Calu3 (cell line): ENCODE measurements at regions not wholly inside any gene's neighbourhood (a gene's known extent, or its start where the extent isn't known, plus 50 kb on each side); places are given as distances from the start of the nearest gene placed in this dataset.

Experiments
- BruUV-seq: library from RNA; stranded (reverse); fragments of 400-500 nt; replicated peaks from 2 replicates; lab custom pipeline; 2021; lab: Mats Ljungman, UMichigan
- CTCF ChIA-PET: fragments of 300-600 bp; sonication (Branson Sonifier 250); formaldehyde crosslinking; loops from one replicate; lab custom pipeline; 2022; ENCODE audit warnings: antibody characterized with exemption; lab: Charles Lee
- DNase-seq: peaks from one replicate; pipeline ENCODE4 v3.0.0; 2022
- H3K27ac Mint-ChIP-seq: one replicate; pipeline ENCODE4 v1.8.0; 2022; ENCODE audit warnings: mixed read lengths; ENCODE audit not compliant: unreplicated experiment
- H3K27me3 Mint-ChIP-seq: one replicate; pipeline ENCODE4 v1.8.0; 2022; ENCODE audit warnings: mixed read lengths; ENCODE audit not compliant: unreplicated experiment
- H3K36me3 Mint-ChIP-seq: one replicate; pipeline ENCODE4 v1.8.0; 2022; ENCODE audit warnings: mild to moderate bottlenecking, moderate library complexity, mixed read lengths; ENCODE audit not compliant: insufficient read depth, unreplicated experiment
- H3K4me1 Mint-ChIP-seq: one replicate; pipeline ENCODE4 v1.8.0; 2022; ENCODE audit warnings: mild to moderate bottlenecking, low read depth, mixed read lengths; ENCODE audit not compliant: unreplicated experiment
- H3K4me3 Mint-ChIP-seq: one replicate; pipeline ENCODE4 v1.8.0; 2022; ENCODE audit warnings: mild to moderate bottlenecking, low read depth, moderate library complexity, mixed read lengths; ENCODE audit not compliant: unreplicated experiment
- H3K9me3 Mint-ChIP-seq: one replicate; pipeline ENCODE4 v1.8.0; 2022; ENCODE audit warnings: low read depth, mixed read lengths; ENCODE audit not compliant: unreplicated experiment
- intact Hi-C: fragments of 100-400 bp; cut with micrococcal nuclease; formaldehyde crosslinking; loops from one replicate; pipeline ENCODE4 v1.10.0; 2022; ENCODE audit not compliant: unreplicated experiment
- TF ChIP-seq, protein P1 (sequence below): fragments of 200-600 bp; IDR thresholded peaks from one replicate; pipeline ENCODE4 v1.8.0; 2022; ENCODE audit warnings: antibody characterized with exemption; ENCODE audit not compliant: unreplicated experiment

DNA sequence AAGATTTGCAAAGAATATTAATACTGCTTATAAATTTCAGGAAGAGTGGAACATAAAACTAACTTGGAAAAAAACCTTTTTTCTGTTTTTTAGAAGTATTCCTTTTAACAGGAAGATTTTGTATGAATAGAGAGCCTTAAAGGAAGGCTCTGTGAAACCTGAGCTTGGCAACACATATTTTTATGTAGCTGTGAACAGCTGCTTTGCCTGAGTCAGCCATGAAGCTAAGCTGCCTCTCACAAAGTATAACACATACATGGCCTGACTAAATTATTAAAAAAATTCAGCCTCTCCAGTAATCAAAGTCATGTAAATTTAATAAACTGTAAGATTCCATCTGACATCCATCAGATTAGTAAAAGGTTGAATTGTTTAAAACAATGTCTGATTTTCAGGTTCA lies 547.5 kb downstream of the ELAVL2 start:
- H3K4me1 Mint-ChIP-seq: no peaks in the 10 kb centered on the region
- H3K9me3 Mint-ChIP-seq: no peaks in the 10 kb centered on the region
- TF ChIP-seq, protein P1, sequence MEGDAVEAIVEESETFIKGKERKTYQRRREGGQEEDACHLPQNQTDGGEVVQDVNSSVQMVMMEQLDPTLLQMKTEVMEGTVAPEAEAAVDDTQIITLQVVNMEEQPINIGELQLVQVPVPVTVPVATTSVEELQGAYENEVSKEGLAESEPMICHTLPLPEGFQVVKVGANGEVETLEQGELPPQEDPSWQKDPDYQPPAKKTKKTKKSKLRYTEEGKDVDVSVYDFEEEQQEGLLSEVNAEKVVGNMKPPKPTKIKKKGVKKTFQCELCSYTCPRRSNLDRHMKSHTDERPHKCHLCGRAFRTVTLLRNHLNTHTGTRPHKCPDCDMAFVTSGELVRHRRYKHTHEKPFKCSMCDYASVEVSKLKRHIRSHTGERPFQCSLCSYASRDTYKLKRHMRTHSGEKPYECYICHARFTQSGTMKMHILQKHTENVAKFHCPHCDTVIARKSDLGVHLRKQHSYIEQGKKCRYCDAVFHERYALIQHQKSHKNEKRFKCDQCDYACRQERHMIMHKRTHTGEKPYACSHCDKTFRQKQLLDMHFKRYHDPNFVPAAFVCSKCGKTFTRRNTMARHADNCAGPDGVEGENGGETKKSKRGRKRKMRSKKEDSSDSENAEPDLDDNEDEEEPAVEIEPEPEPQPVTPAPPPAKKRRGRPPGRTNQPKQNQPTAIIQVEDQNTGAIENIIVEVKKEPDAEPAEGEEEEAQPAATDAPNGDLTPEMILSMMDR: no peak
- no TSS peak for BruUV-seq
- no peaks in the 10 kb centered on the region for H3K36me3 Mint-ChIP-seq
- CTCF ChIA-PET: no interaction called here
- DNase-seq: no peak
- intact Hi-C loops: no loop called here
- no peak overlapping the region for H3K4me3 Mint-ChIP-seq
- no peak overlapping the region for H3K27ac Mint-ChIP-seq
- no peaks in the 10 kb centered on the region for H3K27me3 Mint-ChIP-seq

DNA sequence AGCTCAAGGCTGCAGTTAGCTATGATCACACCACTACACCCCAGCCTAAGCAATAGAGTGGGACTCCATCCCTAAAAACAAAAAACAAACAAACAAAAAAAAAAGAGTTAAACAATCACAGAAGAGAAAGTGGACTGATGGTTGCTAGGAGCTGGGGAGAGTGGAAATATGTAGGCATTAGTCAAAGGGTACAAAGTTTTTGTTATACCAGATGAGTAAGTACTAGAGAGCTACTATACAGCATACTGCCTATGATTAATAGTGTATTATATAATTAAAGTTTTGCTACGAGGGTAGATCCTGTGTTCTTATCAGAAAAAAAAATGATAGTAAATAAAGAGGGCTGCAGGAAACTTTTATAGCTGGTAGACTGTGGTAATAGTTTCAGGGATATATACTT lies 538.6 kb downstream of the ELAVL2 start:
- H3K27ac Mint-ChIP-seq: no peak overlapping the region
- H3K4me3 Mint-ChIP-seq: no peak overlapping the region
- no peaks in the 10 kb centered on the region for H3K4me1 Mint-ChIP-seq
- H3K27me3 Mint-ChIP-seq: no peaks in the 10 kb centered on the region
- H3K36me3 Mint-ChIP-seq: no peaks in the 10 kb centered on the region
- TF ChIP-seq, protein P1: no peak
- no peak for DNase-seq
- BruUV-seq: no TSS peak
- intact Hi-C loops: loop anchor here (10.0 kb wide), 1 partner anchor 133 kb away; no protein-coding TSS in a partner anchor
- peaks cover 2% of the 10 kb centered on the region for H3K9me3 Mint-ChIP-seq
- CTCF ChIA-PET: no interaction called here

DNA sequence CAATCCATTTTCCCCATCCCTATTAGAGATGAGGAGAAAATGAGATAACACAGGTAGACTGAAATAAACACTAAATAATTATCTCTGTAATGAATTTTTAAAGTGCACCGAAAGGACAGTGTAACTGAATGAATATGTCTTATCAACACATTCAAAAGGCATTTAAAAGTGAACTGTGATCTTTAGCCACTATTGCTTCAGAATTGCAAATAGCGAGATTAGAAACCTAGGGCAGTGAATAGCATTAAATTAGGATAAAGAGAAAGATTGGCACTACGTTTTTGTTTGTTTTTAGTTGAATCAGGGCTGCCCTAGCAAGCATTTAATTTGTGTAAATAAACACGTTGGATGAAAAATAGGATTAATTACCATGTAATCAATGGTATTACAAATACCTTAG lies 537.5 kb downstream of the ELAVL2 start:
- BruUV-seq: no TSS peak
- no peaks in the 10 kb centered on the region for H3K36me3 Mint-ChIP-seq
- CTCF ChIA-PET: no interaction called here
- no peak overlapping the region for H3K27ac Mint-ChIP-seq
- intact Hi-C loops: loop anchor here (10.0 kb wide), 1 partner anchor 134 kb away; no protein-coding TSS in a partner anchor
- H3K27me3 Mint-ChIP-seq: no peaks in the 10 kb centered on the region
- DNase-seq: no peak
- TF ChIP-seq, protein P1: no peak
- H3K4me1 Mint-ChIP-seq: no peaks in the 10 kb centered on the region
- no peak overlapping the region for H3K4me3 Mint-ChIP-seq
- H3K9me3 Mint-ChIP-seq: peaks cover 2% of the 10 kb centered on the region

DNA sequence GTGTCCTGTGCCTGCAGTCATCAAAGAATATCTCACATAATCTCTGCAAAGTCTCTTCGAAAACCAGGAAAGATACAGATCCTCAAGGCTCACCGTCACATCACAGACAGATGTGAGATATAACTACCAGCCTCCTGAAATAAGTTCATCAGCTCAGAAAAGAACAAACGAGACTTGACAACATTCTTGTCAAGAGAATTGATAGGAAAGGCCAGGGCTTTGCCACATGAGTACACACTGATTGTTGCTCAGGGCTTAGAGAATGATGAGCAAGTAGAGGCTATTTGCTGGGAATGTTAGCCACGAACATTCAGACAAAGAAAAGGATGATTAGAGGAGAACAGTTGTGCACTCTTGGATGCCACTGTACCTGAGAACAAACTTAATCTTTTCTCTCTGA lies 535.1 kb downstream of the ELAVL2 start:
- no TSS peak for BruUV-seq
- H3K27me3 Mint-ChIP-seq: no peaks in the 10 kb centered on the region

More for the DNA sequence above, 535.1 kb downstream of the ELAVL2 start:
- Mint-ChIP-seq H3K4me1 (no peaks in the 10 kb centered on the region), H3K36me3 (no peaks in the 10 kb centered on the region), H3K27ac (no peak overlapping the region), H3K9me3 (no peaks in the 10 kb centered on the region), H3K4me3 (no peak overlapping the region)
- no peak for DNase-seq
- intact Hi-C loops: no loop called here
- TF ChIP-seq, protein P1: no peak
- CTCF ChIA-PET: no interaction called here
